HepG2 (cell line): ENCODE measurements at regions not wholly inside any gene's neighbourhood (a gene's known extent, or its start where the extent isn't known, plus 50 kb on each side); places are given as distances from the start of the nearest gene placed in this dataset.
A peak's percentile ranks its signal among the peaks of the same experiment; 100 is the strongest.

ENCODE experiments used
- JUND ChIP-seq: sonication (generic); formaldehyde crosslinking; IDR thresholded peaks from 2 replicates; pipeline ENCODE4 v1.8.0; 2022; ENCODE audit warnings: mild to moderate bottlenecking, missing genetic modification reagents
- MED8 ChIP-seq: sonication (generic); formaldehyde crosslinking; IDR thresholded peaks from 2 replicates; pipeline ENCODE4 v1.8.1; 2023; ENCODE audit warnings: mild to moderate bottlenecking, missing genetic modification reagents; ENCODE audit not compliant: insufficient replicate concordance
- NFRKB ChIP-seq: fragments of 450-650 bp; IDR thresholded peaks from 2 replicates; pipeline ENCODE4 v1.6.1; 2017
- SOX13 ChIP-seq, 3 experiments: fragments of 450-650 bp in 1 of 3; sonication (generic) in 1 of 3; formaldehyde crosslinking in 1 of 3; IDR thresholded peaks in 2 of 3; conservative IDR thresholded peaks in 1 of 3; 2 replicates each; pipeline versions ENCODE4 v1.5.0 to v1.6.1; 2016 to 2020; ENCODE audit warnings: antibody characterized with exemption in 1 of 3, mild to moderate bottlenecking in 1 of 3, missing compliant biosample characterization in 1 of 3, missing genetic modification reagents in 1 of 3, moderate library complexity in 1 of 3
- SP1 ChIP-seq, 2 experiments: fragments of 450-650 bp in 1 of 2; sonication (generic) in 1 of 2; formaldehyde crosslinking in 1 of 2; IDR thresholded peaks; 2 replicates each; pipeline versions ENCODE4 v1.4.0 to v1.6.1; 2016 to 2020; ENCODE audit warnings: missing genetic modification reagents in 1 of 2
- STAG1 ChIP-seq: sonication (generic); formaldehyde crosslinking; IDR thresholded peaks from 2 replicates; pipeline ENCODE4 v1.4.0; 2020; ENCODE audit warnings: missing genetic modification reagents
- TIGD3 ChIP-seq: sonication (generic); formaldehyde crosslinking; IDR thresholded peaks from 2 replicates; pipeline ENCODE4 v1.5.1; 2020; ENCODE audit warnings: mild to moderate bottlenecking, missing genetic modification reagents, borderline replicate concordance
- ZNF205 ChIP-seq: IDR thresholded peaks from 2 replicates; pipeline ENCODE4 v1.6.1; 2018; ENCODE audit warnings: missing biosample characterization, missing genetic modification reagents
- ZNF224 ChIP-seq: sonication (generic); formaldehyde crosslinking; IDR thresholded peaks from 2 replicates; pipeline ENCODE4 v1.5.0; 2020; ENCODE audit warnings: mild to moderate bottlenecking, missing genetic modification reagents
- ZNF598 ChIP-seq: sonication (generic); formaldehyde crosslinking; IDR thresholded peaks from 2 replicates; pipeline ENCODE4 v1.5.1; 2020; ENCODE audit warnings: mild to moderate bottlenecking, missing genetic modification reagents, borderline replicate concordance
- ZNF678 ChIP-seq: sonication (generic); formaldehyde crosslinking; IDR thresholded peaks from 2 replicates; pipeline ENCODE4 v1.4.0; 2020; ENCODE audit warnings: mild to moderate bottlenecking, missing genetic modification reagents
- ZNF850 ChIP-seq: sonication (generic); formaldehyde crosslinking; conservative IDR thresholded peaks from 2 replicates; pipeline ENCODE4 v1.9.0; 2021; ENCODE audit warnings: mild to moderate bottlenecking, missing genetic modification reagents

- TF ChIP-seq TIGD3 (CRISPR knock-in tag) (no peak), MED8 (CRISPR knock-in tag) (no peak), ZNF598 (CRISPR knock-in tag) (no peak; the same call in 1 of the 2 replicates), ZNF205 (CRISPR knock-in tag) (no peak), ZNF224 (CRISPR knock-in tag) (no peak), STAG1 (CRISPR knock-in tag) (peak; percentile 13; the same call in 1 of the 2 replicates), NFRKB (no peak), ZNF850 (CRISPR knock-in tag) (no peak), SP1 (IDR thresholded peaks at IDR 0.05) (no peak), SP1 (CRISPR knock-in tag; IDR thresholded peaks at IDR 0.05) (no peak), JUND (CRISPR knock-in tag) (no peak), ZNF678 (no peak), SOX13 (IDR thresholded peaks at IDR 0.05) (no peak), SOX13 (CRISPR knock-in tag; conservative IDR thresholded peaks at IDR 0.05 in 1 of 2, IDR thresholded peaks at IDR 0.05 in 1 of 2) (peak in 1 of 2 experiments; percentile 48; a peak in 1 of 4 replicates)
Observed at GRCh38 chr6:63521475-63522210, 50.6 kb upstream of the LOC128125822 start (continued).
